ENCODE measurements at regions not wholly inside any gene's neighbourhood (a gene's known extent, or its start where the extent isn't known, plus 50 kb on each side); places are given as distances from the start of the nearest gene placed in this dataset.

GRCh38 chrX:98637451-98637850 is 1753.7 kb downstream of the RPA4 start:
- no TSS peak for BruUV-seq (replicated peaks)
- no peaks in the 10 kb centered on the region for H3K27me3 ChIP-seq (ENCODE audit: low read length)
- H3K27ac ChIP-seq (ENCODE audit: low read length): no peak overlapping the region
- TF ChIP-seq EZH2phosphoT487 (IDR thresholded peaks at IDR 0.05; ENCODE audit: borderline replicate concordance, low read length): no peak
- H3K4me2 ChIP-seq (ENCODE audit: low read length): no peak overlapping the region
- H3K9ac ChIP-seq (ENCODE audit: low read length): no peak overlapping the region
- CTCF ChIA-PET: no interaction called here
- H3K4me3 ChIP-seq (ENCODE audit: low read length): no peak overlapping the region
- ATAC-seq: no peak
- no peaks in the 10 kb centered on the region for H3K4me1 ChIP-seq (ENCODE audit: insufficient read depth, low read length)
- no peaks in the 10 kb centered on the region for H3F3A ChIP-seq (ENCODE audit: low read length, unreplicated experiment)
- no peak for DNase-seq
- H3K36me3 ChIP-seq (ENCODE audit: low read depth, low read length): no peaks in the 10 kb centered on the region
- no peaks in the 10 kb centered on the region for H3K79me2 ChIP-seq (ENCODE audit: low read length)
- no peaks in the 10 kb centered on the region for H3K9me2 ChIP-seq (replicated peaks; ENCODE audit: low read length)
- POLR2A ChIA-PET (ENCODE audit: unreplicated experiment): no interaction called here
- 0 out of 2 replicates have a peak, but pooled peaks cover 5% of the 10 kb centered on the region for H3K9me3 ChIP-seq (ENCODE audit: low read length)
- H2AFZ ChIP-seq (ENCODE audit: low read length): no peak overlapping the region
- H4K20me1 ChIP-seq (ENCODE audit: low read length): no peaks in the 10 kb centered on the region
- intact Hi-C loops (cut with micrococcal nuclease): no loop called here

GRCh38 chrX:98646351-98646750 is 1762.6 kb downstream of the RPA4 start:
- H3K4me2 ChIP-seq (ENCODE audit: low read length): no peak overlapping the region
- no peak overlapping the region for H3K9ac ChIP-seq (ENCODE audit: low read length)
- H3K4me3 ChIP-seq (ENCODE audit: low read length): no peak overlapping the region
- no peaks in the 10 kb centered on the region for H3K4me1 ChIP-seq (ENCODE audit: insufficient read depth, low read length)
- H2AFZ ChIP-seq (ENCODE audit: low read length): no peak overlapping the region
- ChIA-PET CTCF (no interaction called here), POLR2A (ENCODE audit: unreplicated experiment) (no interaction called here)
- DNase-seq: no peak
- no peak overlapping the region for H3K27ac ChIP-seq (ENCODE audit: low read length)
- H3K79me2 ChIP-seq (ENCODE audit: low read length): no peaks in the 10 kb centered on the region
- no peak for TF ChIP-seq EZH2phosphoT487 (IDR thresholded peaks at IDR 0.05; ENCODE audit: borderline replicate concordance, low read length)
- TF ChIP-seq EZH2 (IDR thresholded peaks at IDR 0.05; ENCODE audit: low read length, unreplicated experiment): no peak
- TF ChIP-seq CTCF (conservative IDR thresholded peaks at IDR 0.05; ENCODE audit: low read depth, low read length): no peak
- ATAC-seq: no peak
- H4K20me1 ChIP-seq (ENCODE audit: low read length): no peaks in the 10 kb centered on the region
- intact Hi-C loops (cut with micrococcal nuclease): no loop called here
- H3K9me2 ChIP-seq (replicated peaks; ENCODE audit: low read length): no peaks in the 10 kb centered on the region
- no peaks in the 10 kb centered on the region for H3K27me3 ChIP-seq (ENCODE audit: low read length)
- H3K9me3 ChIP-seq (ENCODE audit: low read length): no peaks in the 10 kb centered on the region
- H3K36me3 ChIP-seq (ENCODE audit: low read depth, low read length): no peaks in the 10 kb centered on the region
- no TSS peak for BruUV-seq (replicated peaks)
- H3F3A ChIP-seq (ENCODE audit: low read length, unreplicated experiment): no peaks in the 10 kb centered on the region

- Histone ChIP-seq H3K4me2 (ENCODE audit: low read length) (no peak overlapping the region), H3K9me2 (replicated peaks; ENCODE audit: low read length) (no peaks in the 10 kb centered on the region), H3K27ac (ENCODE audit: low read length) (no peak overlapping the region), H2AFZ (ENCODE audit: low read length) (no peak overlapping the region), H3K9ac (ENCODE audit: low read length) (no peak overlapping the region), H3K4me1 (ENCODE audit: insufficient read depth, low read length) (no peaks in the 10 kb centered on the region), H3K27me3 (ENCODE audit: low read length) (no peaks in the 10 kb centered on the region), H3K79me2 (ENCODE audit: low read length) (no peaks in the 10 kb centered on the region), H3K9me3 (ENCODE audit: low read length) (no peaks in the 10 kb centered on the region), H3K36me3 (ENCODE audit: low read depth, low read length) (no peaks in the 10 kb centered on the region), H3F3A (ENCODE audit: low read length, unreplicated experiment) (no peaks in the 10 kb centered on the region), H4K20me1 (ENCODE audit: low read length) (no peaks in the 10 kb centered on the region), H3K4me3 (ENCODE audit: low read length) (no peak overlapping the region)
- intact Hi-C loops (cut with micrococcal nuclease): no loop called here
- no peak for TF ChIP-seq EZH2phosphoT487 (IDR thresholded peaks at IDR 0.05; ENCODE audit: borderline replicate concordance, low read length)
- TF ChIP-seq EZH2 (IDR thresholded peaks at IDR 0.05; ENCODE audit: low read length, unreplicated experiment): no peak
- TF ChIP-seq CTCF (conservative IDR thresholded peaks at IDR 0.05; ENCODE audit: low read depth, low read length): no peak
- ChIA-PET POLR2A (ENCODE audit: unreplicated experiment) (no interaction called here), CTCF (no interaction called here)
- no peak for ATAC-seq
- no peak for DNase-seq
- BruUV-seq (replicated peaks): no TSS peak
Observed at GRCh38 chrX:98654565-98654964, 1755.5 kb downstream of the PCDH19 start.
